Cardiac muscle cell (in vitro differentiated cells and primary cell): ENCODE measurements at regions not wholly inside any gene's neighbourhood (a gene's known extent, or its start where the extent isn't known, plus 50 kb on each side); places are given as distances from the start of the nearest gene placed in this dataset.
A peak's percentile ranks its signal among the peaks of the same experiment; 100 is the strongest.
"Not testable (repeated sequence)": the region's sequence is repeated elsewhere in the genome, so short reads cannot be mapped to it uniquely, and the experiment has no call there.

Experiments
- DNase-seq, 2 donors: peaks; one replicate each; pipeline versions ENCODE4 v3.0.0 to v3.0.0-alpha.2; 2010 to 2017; ENCODE audit warnings: low read depth in 1 of 2, low spot score in 1 of 2
- H3K27ac ChIP-seq: fragments of 200-600 bp; sonication (generic); 2 replicates; pipeline ENCODE4 v1.5.1; 2016
- H3K27me3 ChIP-seq: fragments of 200-600 bp; sonication (generic); 2 replicates; pipeline ENCODE4 v1.6.0; 2016; ENCODE audit warnings: control low read depth
- H3K36me3 ChIP-seq: fragments of 200-600 bp; sonication (generic); 2 replicates; pipeline ENCODE4 v1.5.1; 2016; ENCODE audit warnings: control low read depth
- H3K4me1 ChIP-seq: fragments of 200-600 bp; sonication (generic); 2 replicates; pipeline ENCODE4 v1.8.1; 2017; ENCODE audit warnings: low read depth, mild to moderate bottlenecking, mixed run types
- H3K4me3 ChIP-seq: fragments of 200-600 bp; sonication (generic); 2 replicates; pipeline ENCODE4 v1.5.1; 2016; ENCODE audit warnings: mild to moderate bottlenecking
- H3K9me3 ChIP-seq: fragments of 200-600 bp; sonication (generic); 2 replicates; pipeline ENCODE4 v1.5.1; 2017; ENCODE audit warnings: low read depth, mild to moderate bottlenecking, control low read depth
- CTCF ChIP-seq: IDR thresholded peaks from 2 replicates; pipeline ENCODE4 v1.5.1; 2012; ENCODE audit warnings: low read depth, mild to moderate bottlenecking, low read length

DNA sequence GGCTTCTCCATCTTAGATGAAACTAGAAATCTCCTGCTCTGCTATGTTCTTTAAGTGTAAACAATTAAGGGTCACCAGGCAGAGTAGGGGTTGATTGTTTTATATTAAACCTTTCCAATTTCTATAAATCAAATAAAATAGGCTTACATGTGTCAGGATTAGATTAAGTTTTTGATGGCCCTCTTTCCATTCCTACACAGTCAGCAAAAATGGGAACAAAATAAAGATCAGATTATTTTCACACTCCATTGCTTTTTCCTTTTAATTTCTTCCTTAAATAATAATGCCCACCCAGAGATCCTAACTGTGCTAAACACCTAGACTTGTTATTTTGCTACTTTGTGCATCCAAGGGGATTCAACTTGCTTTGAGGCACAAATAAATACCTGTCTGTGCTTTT, 381.4 kb upstream of the MAGEB16 start:
- no peak for TF ChIP-seq CTCF

GRCh38 chrX:35432056-35432455, 366.1 kb upstream of the MAGEB16 start:
- Histone ChIP-seq H3K27me3 (no peaks in the 10 kb centered on the region), H3K4me1 (no peaks in the 10 kb centered on the region), H3K4me3 (no peak overlapping the region), H3K36me3 (no peaks in the 10 kb centered on the region), H3K9me3 (no peaks in the 10 kb centered on the region), H3K27ac (no peak overlapping the region)
- TF ChIP-seq CTCF: no peak
- DNase-seq: no peak

More for the DNA sequence above, 381.4 kb upstream of the MAGEB16 start:
- no peak overlapping the region for H3K4me3 ChIP-seq
- no peaks in the 10 kb centered on the region for H3K4me1 ChIP-seq
- no peaks in the 10 kb centered on the region for H3K9me3 ChIP-seq
- H3K27ac ChIP-seq: no peak overlapping the region
- DNase-seq: no peak
- no peaks in the 10 kb centered on the region for H3K36me3 ChIP-seq
- no peaks in the 10 kb centered on the region for H3K27me3 ChIP-seq

GRCh38 chrX:35439034-35439660, 359.0 kb upstream of the MAGEB16 start:
- Histone ChIP-seq H3K4me1 (no peaks in the 10 kb centered on the region), H3K27me3 (no peaks in the 10 kb centered on the region), H3K9me3 (peaks cover 4% of the 10 kb centered on the region), H3K36me3 (no peaks in the 10 kb centered on the region), H3K4me3 (no peak overlapping the region), H3K27ac (peak overlapping the region; percentile 74)
- DNase-seq: peak in 1 of 2 donors; percentile 23
- no peak for TF ChIP-seq CTCF

DNA sequence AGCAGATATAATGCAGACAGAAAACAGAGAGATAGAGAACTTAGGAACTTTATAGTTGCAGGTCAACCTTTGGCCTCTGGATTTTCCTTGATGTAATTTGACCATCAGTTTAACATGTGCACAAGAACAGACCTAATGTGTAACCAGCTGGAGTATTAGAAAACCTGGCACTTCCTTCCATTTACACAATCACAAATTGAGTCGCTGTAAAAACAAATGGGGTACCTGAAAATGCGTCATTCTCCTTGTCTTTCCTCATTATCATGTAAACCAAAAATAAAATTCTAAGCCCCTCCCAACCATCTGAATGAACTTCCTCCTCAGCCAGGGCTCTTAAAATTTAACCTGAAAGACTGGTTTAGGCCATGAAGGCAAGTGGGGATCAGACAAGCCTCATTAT, 358.4 kb upstream of the MAGEB16 start:
- no peak for TF ChIP-seq CTCF
- Histone ChIP-seq H3K4me3 (no peak overlapping the region), H3K27ac (peak overlapping the region; percentile 74), H3K27me3 (no peaks in the 10 kb centered on the region), H3K4me1 (no peaks in the 10 kb centered on the region), H3K36me3 (no peaks in the 10 kb centered on the region), H3K9me3 (peaks cover 4% of the 10 kb centered on the region)
- DNase-seq: no peak

DNA sequence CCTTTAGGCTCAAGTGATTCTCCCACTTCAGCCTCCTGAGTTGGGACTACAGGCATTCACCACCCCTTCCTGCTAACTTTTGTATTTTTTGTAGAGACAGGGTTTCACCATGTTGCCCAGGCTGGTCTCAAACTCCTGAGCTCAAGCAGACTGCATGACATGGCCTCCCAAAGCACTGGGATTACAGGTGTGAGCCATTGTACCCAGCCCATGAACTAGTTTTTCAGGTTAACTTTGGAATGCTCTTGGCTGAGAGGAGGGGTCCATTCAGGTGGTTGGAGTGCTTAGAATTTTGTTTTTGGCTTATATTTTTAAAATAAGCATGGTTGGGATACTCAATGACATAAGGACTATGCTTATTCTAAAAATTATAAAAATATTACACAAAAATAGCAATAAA, 355.7 kb upstream of the MAGEB16 start:
- Histone ChIP-seq H3K36me3 (no peaks in the 10 kb centered on the region), H3K4me1 (no peaks in the 10 kb centered on the region), H3K27ac (no peak overlapping the region), H3K27me3 (no peaks in the 10 kb centered on the region), H3K4me3 (no peak overlapping the region), H3K9me3 (peaks cover 4% of the 10 kb centered on the region)
- TF ChIP-seq CTCF: no peak
- no peak for DNase-seq

- not testable (repeated sequence) for H3K27me3 ChIP-seq, H3K4me3 ChIP-seq, H3K36me3 ChIP-seq, DNase-seq, H3K27ac ChIP-seq, H3K9me3 ChIP-seq, H3K4me1 ChIP-seq
Measured at GRCh38 chrX:35443091-35443582, 355.0 kb upstream of the MAGEB16 start.
